ENCODE measurements at regions not wholly inside any gene's neighbourhood (a gene's known extent, or its start where the extent isn't known, plus 50 kb on each side); places are given as distances from the start of the nearest gene placed in this dataset.
A peak's percentile ranks its signal among the peaks of the same experiment; 100 is the strongest.

DNA sequence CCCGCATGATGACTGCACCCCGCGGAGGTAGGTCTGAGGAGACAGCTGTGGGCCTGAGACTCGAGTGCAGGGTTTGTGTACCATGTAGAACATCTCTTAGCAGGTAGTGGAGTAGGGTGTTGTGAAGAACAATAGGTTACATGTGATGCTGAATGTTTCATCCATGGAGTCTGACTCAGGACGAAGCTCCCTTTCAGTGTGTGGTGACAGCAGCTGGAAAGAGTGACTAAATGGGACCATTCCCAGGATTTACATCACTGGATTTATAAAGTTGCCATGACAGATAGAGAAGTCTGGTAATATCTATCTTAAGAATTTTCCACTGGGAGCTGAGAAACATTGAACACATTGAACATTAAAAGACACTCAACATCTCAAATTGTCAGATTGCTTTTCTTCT, 259.6 kb upstream of the RGS6 start:
- H3K4me3 ChIP-seq: no peak overlapping the region
- WGBS, 2 donors (ENCODE audit: low coverage in 1 of 2): 50 to 86% methylated on average over 1 to 4 of the region's 5 CpGs
- TF ChIP-seq EP300 (IDR thresholded peaks at IDR 0.05) (no peak), POLR2A (IDR thresholded peaks at IDR 0.05) (no peak), CTCF (IDR thresholded peaks at IDR 0.05) (no peak), POLR2AphosphoS5 (IDR thresholded peaks at IDR 0.05) (no peak)
- H3K27me3 ChIP-seq: no peaks in the 10 kb centered on the region
- no peaks in the 10 kb centered on the region for H3K4me1 ChIP-seq
- no peak overlapping the region for H3K27ac ChIP-seq
- no peak for ATAC-seq
- H3K36me3 ChIP-seq: peaks cover 0 to 37% of the 10 kb centered on the region in 2 donors
- H3K9me3 ChIP-seq: no peaks in the 10 kb centered on the region

DNA sequence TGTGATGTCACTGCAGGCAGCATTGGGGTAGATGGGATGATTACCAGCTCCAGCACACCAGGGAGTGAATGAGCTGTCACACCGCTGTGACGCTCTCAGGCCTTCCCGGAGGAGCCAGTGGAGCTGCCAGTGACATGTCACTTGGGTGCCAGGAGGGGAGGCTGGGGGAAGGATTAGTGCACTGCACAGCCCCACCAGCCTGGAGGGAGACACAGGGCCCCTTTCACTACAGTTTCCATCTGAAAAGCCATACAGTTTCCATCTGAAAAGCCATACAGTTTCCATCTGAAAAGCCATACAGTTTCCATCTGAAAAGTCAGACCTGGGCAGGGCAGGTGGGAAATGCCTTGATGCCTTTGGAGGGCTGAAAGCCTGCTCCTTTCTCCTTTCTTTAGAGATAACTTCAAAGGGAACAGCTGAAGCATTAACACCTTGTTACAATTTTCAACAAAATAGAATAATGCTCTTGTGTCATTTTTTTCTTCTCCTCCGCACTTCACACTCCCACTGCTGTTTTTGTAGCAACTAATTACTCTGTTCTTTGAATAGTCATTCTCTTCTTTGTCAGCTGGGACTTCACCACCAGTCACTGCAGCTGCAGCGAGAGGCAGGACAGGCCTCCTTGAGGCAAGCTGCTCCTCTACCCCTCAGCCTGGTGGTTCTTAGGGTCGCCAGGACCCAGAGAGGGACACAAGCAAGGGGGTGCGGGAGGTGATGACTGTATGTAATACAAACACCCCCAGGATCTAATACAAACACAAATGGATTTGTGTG, 256.9 kb upstream of the RGS6 start:
- H3K9me3 ChIP-seq: no peaks in the 10 kb centered on the region
- no peak for ATAC-seq
- peaks cover 0 to 37% of the 10 kb centered on the region in 2 donors for H3K36me3 ChIP-seq
- H3K4me1 ChIP-seq: no peaks in the 10 kb centered on the region
- H3K27me3 ChIP-seq: no peaks in the 10 kb centered on the region
- WGBS, 2 donors (ENCODE audit: low coverage in 1 of 2): 90 to 95% methylated on average over 2 to 4 of the region's 7 CpGs
- TF ChIP-seq CTCF (IDR thresholded peaks at IDR 0.05): no peak
- no peak for TF ChIP-seq EP300 (IDR thresholded peaks at IDR 0.05)
- no peak for TF ChIP-seq POLR2A (IDR thresholded peaks at IDR 0.05)
- TF ChIP-seq POLR2AphosphoS5 (IDR thresholded peaks at IDR 0.05): no peak
- H3K27ac ChIP-seq: no peak overlapping the region
- no peak overlapping the region for H3K4me3 ChIP-seq

GRCh38 chr14:71675900-71676287, 256.3 kb upstream of the RGS6 start:
- Histone ChIP-seq H3K9me3 (no peaks in the 10 kb centered on the region), H3K27ac (no peak overlapping the region), H3K4me1 (no peaks in the 10 kb centered on the region), H3K4me3 (no peak overlapping the region), H3K36me3 (peaks cover 0 to 36% of the 10 kb centered on the region in 2 donors), H3K27me3 (no peaks in the 10 kb centered on the region)
- ATAC-seq: no peak
- WGBS, 2 donors (ENCODE audit: low coverage in 1 of 2): 93 to 95% methylated on average over 4 to 5 of the region's 5 CpGs
- TF ChIP-seq EP300 (IDR thresholded peaks at IDR 0.05) (no peak), CTCF (IDR thresholded peaks at IDR 0.05) (no peak), POLR2A (IDR thresholded peaks at IDR 0.05) (no peak), POLR2AphosphoS5 (IDR thresholded peaks at IDR 0.05) (no peak)

GRCh38 chr14:71680736-71681387, 251.4 kb upstream of the RGS6 start:
- ATAC-seq: no peak
- TF ChIP-seq POLR2AphosphoS5 (IDR thresholded peaks at IDR 0.05) (no peak), POLR2A (IDR thresholded peaks at IDR 0.05) (no peak), CTCF (IDR thresholded peaks at IDR 0.05) (no peak), EP300 (IDR thresholded peaks at IDR 0.05) (no peak)
- H3K4me3 ChIP-seq: no peak overlapping the region
- no peaks in the 10 kb centered on the region for H3K4me1 ChIP-seq
- no peaks in the 10 kb centered on the region for H3K9me3 ChIP-seq
- no peaks in the 10 kb centered on the region for H3K27me3 ChIP-seq
- H3K36me3 ChIP-seq: peaks cover 0 to 20% of the 10 kb centered on the region in 2 donors
- WGBS, 2 donors (ENCODE audit: low coverage in 1 of 2): 72 to 86% methylated on average over 7 to 8 of the region's 10 CpGs
- no peak overlapping the region for H3K27ac ChIP-seq

DNA sequence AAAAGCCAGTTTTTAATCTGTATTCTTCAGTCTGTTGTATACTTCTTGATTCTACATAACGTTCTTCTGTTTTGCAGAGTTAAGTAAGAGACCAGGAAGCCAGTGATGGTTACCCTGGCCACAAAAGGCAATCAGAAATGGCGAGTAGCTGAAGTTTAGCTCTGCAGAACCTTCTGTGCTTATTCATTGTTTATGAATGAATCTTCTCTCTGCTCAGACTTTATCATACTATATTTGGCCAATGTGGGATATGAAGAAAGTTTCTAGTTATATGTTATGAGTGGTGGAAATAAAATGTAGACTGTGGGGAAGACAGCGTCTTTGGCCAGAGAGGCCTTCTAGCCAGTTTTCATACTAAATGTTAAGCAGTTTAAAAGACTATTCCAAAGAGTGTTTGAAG, 249.9 kb upstream of the RGS6 start:
- TF ChIP-seq EP300 (IDR thresholded peaks at IDR 0.05) (no peak), POLR2AphosphoS5 (IDR thresholded peaks at IDR 0.05) (no peak), CTCF (IDR thresholded peaks at IDR 0.05) (no peak), POLR2A (IDR thresholded peaks at IDR 0.05) (no peak)
- peaks cover 0 to 20% of the 10 kb centered on the region in 2 donors for H3K36me3 ChIP-seq
- no peak for ATAC-seq
- whole genome bisulfite sequencing, 2 donors (ENCODE audit: low coverage in 1 of 2): 43 to 55% methylated on average over 3 of the region's 3 CpGs
- no peaks in the 10 kb centered on the region for H3K27me3 ChIP-seq
- H3K27ac ChIP-seq: peak overlapping the region in 1 of 4 donors; percentile 57
- H3K4me3 ChIP-seq: no peak overlapping the region
- H3K9me3 ChIP-seq: no peaks in the 10 kb centered on the region
- peaks cover 0 to 10% (median 4%) of the 10 kb centered on the region in 3 donors for H3K4me1 ChIP-seq
